ENCODE measurements at regions not wholly inside any gene's neighbourhood (a gene's known extent, or its start where the extent isn't known, plus 50 kb on each side); places are given as distances from the start of the nearest gene placed in this dataset.

GRCh38 chr4:138759554-138759902 lies 256.1 kb upstream of the NOCT start:
- DNase-seq (ENCODE audit: low read depth in 4 of 4, low spot score in 2 of 4) = no peak

GRCh38 chr4:138758876-138759553 lies 256.6 kb upstream of the NOCT start:
- DNase-seq (ENCODE audit: low read depth in 4 of 4, low spot score in 2 of 4) = no peak

DNA sequence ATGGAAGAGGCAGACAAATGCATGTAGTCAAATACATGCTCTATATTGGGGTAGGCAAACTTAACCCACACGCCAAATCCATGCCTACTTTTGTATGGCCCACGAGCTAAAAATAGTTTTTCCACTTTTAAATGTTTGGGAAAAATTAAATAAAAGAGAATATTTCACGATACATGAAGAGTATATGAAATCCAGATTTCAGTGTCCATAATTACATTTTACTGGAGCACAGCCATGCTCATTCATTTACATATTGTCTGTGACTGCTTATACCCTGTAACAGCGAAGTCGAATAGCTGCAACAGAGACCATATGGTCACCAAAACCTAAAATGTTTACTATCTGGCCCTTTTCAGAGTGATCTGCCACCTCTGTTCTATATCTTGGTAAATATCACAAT lies 257.4 kb upstream of the NOCT start:
- DNase-seq (ENCODE audit: low read depth in 4 of 4, low spot score in 2 of 4) = no peak

DNA sequence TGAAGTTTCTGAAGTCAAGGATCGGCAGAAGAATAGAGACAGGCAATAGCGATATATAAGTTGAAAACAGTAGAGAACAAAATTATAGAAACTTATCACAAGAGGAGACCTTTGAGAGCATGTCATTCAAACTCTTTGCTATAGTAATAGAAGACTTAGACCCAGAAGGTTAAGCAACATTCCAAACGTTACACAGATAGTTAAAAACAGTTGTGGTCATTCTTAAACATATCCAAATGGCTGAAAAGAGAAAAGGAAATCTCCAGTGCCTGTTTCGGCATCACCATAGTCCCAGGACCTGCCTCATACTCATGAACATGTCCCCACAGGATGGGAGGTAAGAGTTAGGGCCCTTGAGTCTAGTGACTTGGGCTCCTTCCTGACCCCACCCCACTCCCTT lies 258.1 kb upstream of the NOCT start:
- DNase-seq (ENCODE audit: low read depth in 4 of 4, low spot score in 2 of 4) = no peak

DNA sequence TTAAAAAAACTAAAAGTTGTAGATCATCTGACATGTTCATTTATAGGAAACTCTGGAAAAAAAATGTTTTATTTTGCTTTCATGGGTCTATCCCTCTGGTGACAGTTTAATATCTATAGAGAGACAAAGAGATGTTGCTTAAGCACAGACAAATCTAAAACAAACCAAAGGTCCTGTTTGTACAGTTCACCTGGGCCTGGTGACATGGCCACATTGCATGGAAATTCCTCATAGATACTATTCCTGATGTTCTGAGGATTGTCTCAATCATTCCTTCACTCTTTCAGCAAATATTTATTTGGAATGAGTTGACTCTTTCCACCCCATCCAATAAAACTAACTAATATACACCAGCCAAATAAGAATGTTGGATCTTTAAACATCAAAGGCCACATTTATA lies 259.1 kb upstream of the NOCT start:
- no peak for DNase-seq (ENCODE audit: low read depth in 4 of 4, low spot score in 2 of 4)

DNA sequence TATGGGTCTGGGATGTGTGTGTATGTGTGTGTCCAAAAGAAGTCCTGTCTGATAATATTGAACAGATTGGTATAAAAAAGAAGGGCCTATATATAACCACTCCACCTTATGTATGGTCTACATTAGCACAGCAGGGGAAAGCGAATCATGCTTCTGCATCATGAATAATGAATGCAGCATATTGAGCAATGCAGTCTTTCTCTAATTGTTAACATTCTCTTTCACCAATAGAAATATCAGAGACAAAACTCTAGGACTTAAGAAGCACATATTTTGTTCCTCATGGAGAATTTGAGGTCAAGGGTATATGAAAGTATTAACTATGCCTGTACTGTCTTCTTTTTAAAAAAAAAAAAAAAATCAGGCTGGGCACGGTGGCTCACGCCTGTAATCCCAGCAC lies 264.3 kb upstream of the NOCT start:
- no peak for DNase-seq (ENCODE audit: low read depth in 4 of 4, low spot score in 2 of 4)

DNA sequence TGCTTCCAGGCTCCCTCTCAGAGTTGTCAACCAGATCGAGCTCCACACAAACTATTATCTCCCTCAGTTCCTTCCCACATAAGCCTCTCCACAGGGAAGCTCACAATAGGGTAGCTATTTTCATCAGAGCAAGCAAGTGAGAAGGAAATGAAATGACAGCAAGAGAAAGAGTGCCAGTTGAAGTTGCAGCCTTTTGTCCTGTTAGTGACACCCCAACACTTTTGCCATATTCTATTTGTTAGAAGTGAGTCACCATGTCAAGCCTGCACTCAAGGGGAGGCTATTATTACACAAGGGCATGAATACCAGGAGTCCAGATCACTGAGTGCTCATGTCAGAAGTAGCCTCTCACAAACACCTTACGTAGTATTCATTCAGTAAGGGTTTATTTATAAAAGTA lies 266.3 kb upstream of the NOCT start:
- no peak for DNase-seq (ENCODE audit: low read depth in 4 of 4, low spot score in 2 of 4)

DNA sequence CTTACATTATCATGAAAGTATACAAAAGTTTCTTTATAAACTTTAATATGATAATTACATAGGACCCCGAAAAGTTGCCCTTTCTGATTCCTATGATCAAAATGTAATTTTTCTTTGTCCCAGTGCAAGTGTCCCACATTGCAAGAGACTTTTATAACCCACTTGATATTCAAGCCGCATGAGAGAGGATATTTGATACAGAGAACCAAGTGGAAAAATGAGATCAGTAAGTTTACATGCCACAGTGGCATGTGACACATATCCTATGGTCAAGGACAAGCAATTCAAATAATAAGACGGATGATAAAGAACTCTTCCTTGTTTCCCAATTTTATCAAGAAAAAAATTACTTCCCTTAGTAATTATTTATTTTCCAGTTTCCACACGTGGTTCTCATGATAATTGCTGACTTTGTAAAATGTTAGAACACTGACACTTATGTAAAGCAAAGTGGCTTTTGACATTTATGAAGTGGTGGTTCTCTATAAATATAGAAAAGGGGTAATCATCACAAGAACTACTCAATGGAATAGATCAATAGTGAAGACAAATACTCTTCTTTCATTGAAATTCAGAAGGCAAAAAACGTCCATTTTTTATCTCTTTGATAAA lies 273.7 kb upstream of the NOCT start:
- DNase-seq (ENCODE audit: low read depth in 4 of 4, low spot score in 2 of 4) = no peak

GRCh38 chr4:138740816-138741745 lies 274.5 kb upstream of the NOCT start:
- DNase-seq (ENCODE audit: low read depth in 4 of 4, low spot score in 2 of 4) = no peak

- DNase-seq (ENCODE audit: low read depth in 4 of 4, low spot score in 2 of 4) = no peak
Observed at GRCh38 chr4:138736362-138736761, 279.2 kb upstream of the NOCT start.

DNA sequence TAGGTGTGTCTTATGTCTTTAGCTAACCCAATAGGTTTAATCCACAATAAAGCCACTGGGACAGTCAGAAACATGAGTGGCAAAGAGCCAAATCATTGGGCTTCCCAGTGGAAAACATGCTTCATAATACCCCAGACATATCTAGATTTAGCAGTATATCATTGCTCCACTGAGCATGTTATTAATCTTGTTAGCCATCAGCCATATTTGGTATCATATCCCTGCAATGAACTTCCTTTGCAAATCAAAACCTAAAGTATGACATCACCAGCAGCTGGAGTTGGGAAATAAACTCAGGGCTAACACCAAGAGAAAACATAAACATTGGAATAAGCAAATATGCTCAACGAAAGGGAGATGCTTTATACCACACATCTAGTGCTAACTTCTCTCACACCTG lies 280.8 kb upstream of the NOCT start:
- DNase-seq (ENCODE audit: low read depth in 4 of 4, low spot score in 2 of 4) = no peak

GRCh38 chr4:138728566-138728965 lies 287.0 kb upstream of the NOCT start:
- DNase-seq (ENCODE audit: low read depth in 4 of 4, low spot score in 2 of 4) = no peak

- no peak for DNase-seq (ENCODE audit: low read depth in 4 of 4, low spot score in 2 of 4)
Observed at GRCh38 chr4:138727731-138728130, 287.9 kb upstream of the NOCT start.

GRCh38 chr4:138724530-138724929 lies 291.1 kb upstream of the NOCT start:
- DNase-seq (ENCODE audit: low read depth in 4 of 4, low spot score in 2 of 4) = no peak

DNA sequence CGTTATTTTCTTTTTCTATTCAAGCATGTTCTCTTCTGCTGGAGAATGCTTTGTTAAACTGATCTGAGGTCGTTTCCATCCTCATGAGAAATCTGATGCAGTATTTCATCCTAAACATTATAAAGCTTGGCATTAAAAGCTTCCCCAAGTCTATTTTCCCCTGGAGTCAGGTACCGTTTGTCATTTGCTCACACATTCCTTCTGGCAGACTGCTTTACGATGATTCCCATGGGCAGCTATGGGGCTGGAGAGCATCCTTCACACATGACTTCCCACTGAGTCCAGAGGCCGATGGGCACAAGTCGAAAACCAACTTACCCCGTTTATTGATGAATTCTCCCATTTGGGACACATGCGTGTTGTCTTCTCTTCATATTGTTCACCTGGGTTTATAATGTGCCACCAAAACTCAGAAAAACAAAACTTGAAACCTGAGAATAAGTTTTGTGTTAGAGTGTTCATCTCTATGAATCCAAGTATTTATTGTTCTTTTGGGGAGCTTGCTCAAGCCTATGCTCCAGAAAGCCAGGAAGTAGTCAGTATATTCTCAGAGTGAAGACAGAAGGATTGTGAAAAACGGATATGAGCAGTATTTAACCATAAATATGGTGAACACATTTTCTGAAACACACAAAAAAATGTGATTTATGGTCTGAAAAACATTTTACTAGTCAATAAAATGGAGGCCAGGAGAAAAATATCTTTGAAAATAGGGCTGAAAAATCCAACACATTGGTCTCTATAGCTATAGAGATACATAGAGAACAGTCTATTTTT lies 298.8 kb upstream of the NOCT start:
- no peak for DNase-seq (ENCODE audit: low read depth in 4 of 4, low spot score in 2 of 4)

- no peak for DNase-seq (ENCODE audit: low read depth in 4 of 4, low spot score in 2 of 4)
Observed at GRCh38 chr4:138710297-138710696, 305.3 kb upstream of the NOCT start.

GRCh38 chr4:138709859-138710258 lies 305.7 kb upstream of the NOCT start:
- DNase-seq (ENCODE audit: low read depth in 4 of 4, low spot score in 2 of 4) = no peak

GRCh38 chr4:138707746-138708677 lies 307.6 kb upstream of the NOCT start:
- DNase-seq (ENCODE audit: low read depth in 4 of 4, low spot score in 2 of 4) = no peak

GRCh38 chr4:138706201-138706600 lies 309.4 kb upstream of the NOCT start:
- DNase-seq (ENCODE audit: low read depth in 4 of 4, low spot score in 2 of 4) = no peak
